HepG2 (cell line): ENCODE measurements at regions not wholly inside any gene's neighbourhood (a gene's known extent, or its start where the extent isn't known, plus 50 kb on each side); places are given as distances from the start of the nearest gene placed in this dataset.

ENCODE experiments used
- ATAC-seq: fragments of 200-7000 bp; cut with Tn5 transposase; 3 replicates; pipeline ENCODE4 v1.9.1; 2020; ENCODE audit warnings: mild to moderate bottlenecking, moderate library complexity
- BruUV-seq: library from RNA; stranded (reverse); fragments of 400-500 nt; replicated peaks from 2 replicates; lab custom pipeline; 2021; lab: Mats Ljungman, UMichigan
- CTCF ChIA-PET: fragments of 300-600 bp; formaldehyde crosslinking; extraction: SDS; loops from one replicate; lab custom pipeline; 2021; ENCODE audit warnings: low total read pairs, inconsistent platforms, low intra/inter-chr PET ratio; lab: Yijun Ruan, JAX
- POLR2A ChIA-PET: fragments of 350-600 bp; sonication (Branson Sonifier 250); formaldehyde crosslinking; loops from one replicate; lab custom pipeline; 2020; ENCODE audit warnings: antibody characterized with exemption, inconsistent platforms; lab: Yijun Ruan, JAX
- DNase-seq: peaks from one replicate; pipeline ENCODE4 v3.0.0-alpha.2; 2015; ENCODE audit warnings: low spot score
- FAIRE-seq: peaks from 3 replicates; lab custom pipeline; 2011; peaks lifted over from hg19 to GRCh38; lab: Jason Lieb, UNC
- H2AFZ ChIP-seq: one replicate; pipeline ENCODE4 v1.6.1; 2011; ENCODE audit warnings: low read length, inconsistent platforms
- H3K27ac ChIP-seq: fragments of 300-600 bp; 3 replicates; pipeline ENCODE4 v1.8.0; 2011; ENCODE audit warnings: mixed run types, mild to moderate bottlenecking, mixed read lengths, low read length, inconsistent platforms; ENCODE audit not compliant: insufficient read depth; ENCODE audit errors: extremely low read length
- H3K27me3 ChIP-seq, 2 experiments: fragments of 200-600 bp in 1 of 2; 2 replicates in 1 of 2; 3 replicates in 1 of 2; pipeline versions ENCODE4 v1.6.0 to v1.8.0; 2011; ENCODE audit warnings: low read length in 2 of 2, mild to moderate bottlenecking in 2 of 2, moderate library complexity in 2 of 2, inconsistent platforms in 1 of 2; ENCODE audit not compliant: insufficient read depth in 2 of 2, control insufficient read depth in 1 of 2
- H3K36me3 ChIP-seq, 2 experiments: fragments of 200-600 bp in 1 of 2; replicated peaks in 1 of 2; 2 replicates in 1 of 2; 3 replicates in 1 of 2; pipeline versions ENCODE4 v1.5.1 to v1.8.0; 2011; ENCODE audit warnings: low read length in 2 of 2, inconsistent platforms in 1 of 2; ENCODE audit not compliant: insufficient read depth in 2 of 2, control insufficient read depth in 1 of 2
- H3K4me1 ChIP-seq: 2 replicates; pipeline ENCODE4 v1.5.1; 2012; ENCODE audit warnings: low read length, inconsistent platforms; ENCODE audit not compliant: insufficient read depth
- H3K4me2 ChIP-seq: 2 replicates; pipeline ENCODE4 v1.6.0; 2011; ENCODE audit warnings: low read depth, low read length, inconsistent platforms
- H3K4me3 ChIP-seq, 3 experiments: fragments of 200-600 bp in 1 of 3; sonication (generic), shearing (Covaris generic) in 1 of 3; replicated peaks in 1 of 3; 2 replicates each; pipeline ENCODE4 v1.5.1; 2011 to 2016; ENCODE audit warnings: low read length in 3 of 3, inconsistent platforms in 2 of 3, low read depth in 2 of 3, mild to moderate bottlenecking in 2 of 3, control low read depth in 1 of 3, mixed read lengths in 1 of 3; ENCODE audit not compliant: insufficient read depth in 1 of 3
- H3K79me2 ChIP-seq: one replicate; pipeline ENCODE4 v1.6.1; 2011; ENCODE audit warnings: low read length, inconsistent platforms; ENCODE audit not compliant: insufficient read depth
- H3K9ac ChIP-seq: 2 replicates; pipeline ENCODE4 v1.6.0; 2011; ENCODE audit warnings: mild to moderate bottlenecking, low read depth, low read length, inconsistent platforms; ENCODE audit not compliant: insufficient read depth
- H3K9me3 ChIP-seq: 2 replicates; pipeline ENCODE4 v1.5.1; 2012; ENCODE audit warnings: mild to moderate bottlenecking, low read length
- H4K20me1 ChIP-seq: 2 replicates; pipeline ENCODE4 v1.6.0; 2011; ENCODE audit warnings: inconsistent platforms, mild to moderate bottlenecking, low read length, moderate library complexity; ENCODE audit not compliant: insufficient read depth
- ATRX ChIP-seq: sonication (generic); formaldehyde crosslinking; IDR thresholded peaks from 2 replicates; pipeline ENCODE4 v1.4.0; 2020; ENCODE audit warnings: missing genetic modification reagents, borderline replicate concordance
- ETV5 ChIP-seq: IDR thresholded peaks from 2 replicates; pipeline ENCODE4 v1.6.1; 2018; ENCODE audit warnings: missing biosample characterization, missing genetic modification reagents, inconsistent platforms, borderline replicate concordance
- ETV6 ChIP-seq: sonication (generic); formaldehyde crosslinking; conservative IDR thresholded peaks from 2 replicates; pipeline ENCODE4 v1.4.0; 2020; ENCODE audit warnings: missing genetic modification reagents
- GATA4 ChIP-seq: sonication (generic); IDR thresholded peaks from 2 replicates; pipeline ENCODE4 v1.6.1; 2016; ENCODE audit warnings: antibody characterized with exemption, low read depth, borderline replicate concordance
- NCOA1 ChIP-seq: sonication (generic); formaldehyde crosslinking; IDR thresholded peaks from 2 replicates; pipeline ENCODE4 v1.9.0; 2021; ENCODE audit warnings: missing genetic modification reagents
- PCBP1 ChIP-seq: fragments of 200-400 bp; formaldehyde crosslinking; IDR thresholded peaks from 2 replicates; pipeline ENCODE4 v1.6.1; 2017; ENCODE audit warnings: mild to moderate bottlenecking, low read depth, low read length, borderline replicate concordance
- POLR2G ChIP-seq: fragments of 200-400 bp; formaldehyde crosslinking; IDR thresholded peaks from 2 replicates; pipeline ENCODE4 v1.6.1; 2018; ENCODE audit warnings: mild to moderate bottlenecking, low read depth, low read length, moderate library complexity
- RFX1 ChIP-seq: fragments of 450-650 bp; IDR thresholded peaks from 2 replicates; pipeline ENCODE4 v1.6.1; 2017
- SP4 ChIP-seq: sonication (generic); formaldehyde crosslinking; IDR thresholded peaks from 2 replicates; pipeline ENCODE4 v1.8.1; 2023; ENCODE audit warnings: mild to moderate bottlenecking, missing genetic modification reagents
- ZNF121 ChIP-seq: sonication (generic); formaldehyde crosslinking; IDR thresholded peaks from 2 replicates; pipeline ENCODE4 v1.5.0; 2020; ENCODE audit warnings: mild to moderate bottlenecking, missing genetic modification reagents
- ZNF33A ChIP-seq: sonication (generic); formaldehyde crosslinking; IDR thresholded peaks from 2 replicates; pipeline ENCODE4 v1.5.1; 2020; ENCODE audit warnings: missing genetic modification reagents, mild to moderate bottlenecking, moderate library complexity, borderline replicate concordance
- ZNF556 ChIP-seq: sonication (generic); formaldehyde crosslinking; IDR thresholded peaks from 2 replicates; pipeline ENCODE4 v1.4.0; 2020; ENCODE audit warnings: mild to moderate bottlenecking, missing genetic modification reagents, borderline replicate concordance
- WGBS: methylation state at CpG from one replicate; pipeline ENCODE4 v1.1.6; 2017; ENCODE audit warnings: low lambda C conversion rate; 5-methylcytosine and 5-hydroxymethylcytosine counted together
- in situ Hi-C: cut with HindIII; loops from 2 replicates; pipeline ENCODE4 v1.10.0; 2017; ENCODE audit warnings: low pct_unique_long_range_greater_than_20kb; ENCODE audit not compliant: extremely low pct_ligation_motif_present
- intact Hi-C: fragments of 100-400 bp; cut with micrococcal nuclease; formaldehyde crosslinking; loops from one replicate; pipeline ENCODE4 v1.10.0; 2022; ENCODE audit not compliant: unreplicated experiment
- TF ChIP-seq, protein P1 (sequence below): sonication (generic); formaldehyde crosslinking; IDR thresholded peaks from 2 replicates; pipeline ENCODE4 v1.4.0; 2020; ENCODE audit warnings: missing genetic modification reagents
- TF ChIP-seq, protein P2 (sequence below): sonication (generic); formaldehyde crosslinking; conservative IDR thresholded peaks from 2 replicates; pipeline ENCODE4 v1.4.0; 2020; ENCODE audit warnings: missing genetic modification reagents
- TF ChIP-seq, protein P3 (sequence below): IDR thresholded peaks from 2 replicates; pipeline ENCODE4 v1.6.1; 2016; ENCODE audit warnings: low read depth, borderline replicate concordance
- TF ChIP-seq, protein P4 (sequence below): sonication (generic); formaldehyde crosslinking; IDR thresholded peaks from 2 replicates; pipeline ENCODE4 v1.5.1; 2020; ENCODE audit warnings: mild to moderate bottlenecking, missing genetic modification reagents, borderline replicate concordance

DNA sequence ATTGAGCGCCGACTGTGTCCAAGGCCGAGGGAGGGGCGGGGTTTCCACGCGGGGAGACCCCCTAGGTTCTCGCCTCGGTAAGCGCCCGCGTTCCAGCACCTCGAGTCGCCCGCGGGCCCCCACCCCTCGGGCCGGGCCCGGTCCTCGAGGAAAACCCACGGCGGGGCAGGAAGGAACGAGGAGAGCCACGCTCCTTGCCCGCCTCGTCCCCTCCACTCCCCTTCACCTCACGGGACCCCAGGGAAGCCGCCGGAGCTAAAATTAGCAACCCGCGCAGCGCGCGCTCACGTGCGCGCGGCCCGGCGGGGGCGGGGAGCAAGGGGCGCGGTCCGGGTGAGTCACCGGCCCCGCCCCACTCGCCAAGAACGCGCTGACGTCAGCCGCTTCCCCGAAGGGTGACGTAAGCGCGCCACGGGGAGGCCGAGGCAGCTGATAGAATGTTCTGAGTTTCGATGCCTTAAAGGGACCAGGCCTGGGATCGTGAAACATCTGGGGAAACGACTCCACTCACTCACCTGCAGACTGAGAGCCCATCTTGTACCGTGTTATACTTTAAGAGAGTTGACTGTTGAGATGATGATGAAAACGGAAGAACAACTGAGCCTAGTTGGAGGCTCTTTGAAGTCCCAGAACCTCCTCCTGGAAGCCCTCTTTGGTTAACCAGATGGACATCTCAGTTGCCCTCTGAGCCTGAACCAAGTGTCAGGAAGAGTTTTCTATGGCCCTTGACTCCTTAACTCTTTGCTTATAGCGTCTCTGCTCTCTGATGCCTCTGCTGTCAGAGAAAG is 49.7 kb upstream of the ATF3 start:
- intact Hi-C loops (no loop called here), in situ Hi-C loops (no loop called here)
- Histone ChIP-seq H3K79me2 (no peaks in the 10 kb centered on the region), H3K36me3 (no peaks in the 10 kb centered on the region), H3K4me1 (peaks cover 10% of the 10 kb centered on the region), H2AFZ (peak overlapping the region; percentile 66), H3K4me2 (peak overlapping the region; percentile 79), H3K9me3 (no peaks in the 10 kb centered on the region), H3K4me3 (peak overlapping the region; percentile 45 to 72 (median 62)), H4K20me1 (no peaks in the 10 kb centered on the region), H3K27me3 (peaks cover 6 to 10% of the 10 kb centered on the region in 2 experiments; a peak in 3 of 5 replicates), H3K27ac (no peak overlapping the region), H3K9ac (peak overlapping the region; percentile 59; the same call in 1 of the 2 replicates)
- peak; percentile 86 for ATAC-seq
- FAIRE-seq, result no peak
- ChIA-PET CTCF (no interaction called here), POLR2A (interaction anchor here (1.2 to 2.6 kb wide), 2 partner anchors 49 to 82 kb away, joined by 4 to 20 read pairs; partner anchors contain the start of gene ATF3)
- WGBS, result 8% methylated on average over 18 of the region's 62 CpGs
- BruUV-seq, result no TSS peak
- peak; percentile 47 for DNase-seq
- TF ChIP-seq ATRX (CRISPR knock-in tag) (no peak), GATA4 (no peak), POLR2G (no peak; the same call in 1 of the 2 replicates), ETV6 (CRISPR knock-in tag) (no peak), RFX1 (no peak), ZNF33A (CRISPR knock-in tag) (no peak), ZNF556 (CRISPR knock-in tag) (no peak), ZNF121 (CRISPR knock-in tag) (no peak), ETV5 (CRISPR knock-in tag) (no peak), SP4 (no peak; the same call in 1 of the 2 replicates), PCBP1 (0 out of 2 replicates have a peak, but pooled peaks have one; percentile 38), NCOA1 (CRISPR knock-in tag) (no peak)
- TF ChIP-seq, protein P1, sequence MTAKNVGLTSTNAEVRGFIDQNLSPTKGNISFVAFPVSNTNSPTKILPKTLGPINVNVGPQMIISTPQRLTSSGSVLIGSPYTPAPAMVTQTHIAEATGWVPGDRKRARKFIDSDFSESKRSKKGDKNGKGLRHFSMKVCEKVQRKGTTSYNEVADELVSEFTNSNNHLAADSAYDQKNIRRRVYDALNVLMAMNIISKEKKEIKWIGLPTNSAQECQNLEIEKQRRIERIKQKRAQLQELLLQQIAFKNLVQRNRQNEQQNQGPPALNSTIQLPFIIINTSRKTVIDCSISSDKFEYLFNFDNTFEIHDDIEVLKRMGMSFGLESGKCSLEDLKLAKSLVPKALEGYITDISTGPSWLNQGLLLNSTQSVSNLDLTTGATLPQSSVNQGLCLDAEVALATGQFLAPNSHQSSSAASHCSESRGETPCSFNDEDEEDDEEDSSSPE (CRISPR knock-in tag), result peak; percentile 71; the same call in 1 of the 2 replicates
- TF ChIP-seq, protein P2, sequence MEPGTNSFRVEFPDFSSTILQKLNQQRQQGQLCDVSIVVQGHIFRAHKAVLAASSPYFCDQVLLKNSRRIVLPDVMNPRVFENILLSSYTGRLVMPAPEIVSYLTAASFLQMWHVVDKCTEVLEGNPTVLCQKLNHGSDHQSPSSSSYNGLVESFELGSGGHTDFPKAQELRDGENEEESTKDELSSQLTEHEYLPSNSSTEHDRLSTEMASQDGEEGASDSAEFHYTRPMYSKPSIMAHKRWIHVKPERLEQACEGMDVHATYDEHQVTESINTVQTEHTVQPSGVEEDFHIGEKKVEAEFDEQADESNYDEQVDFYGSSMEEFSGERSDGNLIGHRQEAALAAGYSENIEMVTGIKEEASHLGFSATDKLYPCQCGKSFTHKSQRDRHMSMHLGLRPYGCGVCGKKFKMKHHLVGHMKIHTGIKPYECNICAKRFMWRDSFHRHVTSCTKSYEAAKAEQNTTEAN, result no peak
- TF ChIP-seq, protein P3, sequence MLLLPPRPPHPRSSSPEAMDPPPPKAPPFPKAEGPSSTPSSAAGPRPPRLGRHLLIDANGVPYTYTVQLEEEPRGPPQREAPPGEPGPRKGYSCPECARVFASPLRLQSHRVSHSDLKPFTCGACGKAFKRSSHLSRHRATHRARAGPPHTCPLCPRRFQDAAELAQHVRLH, result peak; percentile 24; the same call in 1 of the 2 replicates
- TF ChIP-seq, protein P4, sequence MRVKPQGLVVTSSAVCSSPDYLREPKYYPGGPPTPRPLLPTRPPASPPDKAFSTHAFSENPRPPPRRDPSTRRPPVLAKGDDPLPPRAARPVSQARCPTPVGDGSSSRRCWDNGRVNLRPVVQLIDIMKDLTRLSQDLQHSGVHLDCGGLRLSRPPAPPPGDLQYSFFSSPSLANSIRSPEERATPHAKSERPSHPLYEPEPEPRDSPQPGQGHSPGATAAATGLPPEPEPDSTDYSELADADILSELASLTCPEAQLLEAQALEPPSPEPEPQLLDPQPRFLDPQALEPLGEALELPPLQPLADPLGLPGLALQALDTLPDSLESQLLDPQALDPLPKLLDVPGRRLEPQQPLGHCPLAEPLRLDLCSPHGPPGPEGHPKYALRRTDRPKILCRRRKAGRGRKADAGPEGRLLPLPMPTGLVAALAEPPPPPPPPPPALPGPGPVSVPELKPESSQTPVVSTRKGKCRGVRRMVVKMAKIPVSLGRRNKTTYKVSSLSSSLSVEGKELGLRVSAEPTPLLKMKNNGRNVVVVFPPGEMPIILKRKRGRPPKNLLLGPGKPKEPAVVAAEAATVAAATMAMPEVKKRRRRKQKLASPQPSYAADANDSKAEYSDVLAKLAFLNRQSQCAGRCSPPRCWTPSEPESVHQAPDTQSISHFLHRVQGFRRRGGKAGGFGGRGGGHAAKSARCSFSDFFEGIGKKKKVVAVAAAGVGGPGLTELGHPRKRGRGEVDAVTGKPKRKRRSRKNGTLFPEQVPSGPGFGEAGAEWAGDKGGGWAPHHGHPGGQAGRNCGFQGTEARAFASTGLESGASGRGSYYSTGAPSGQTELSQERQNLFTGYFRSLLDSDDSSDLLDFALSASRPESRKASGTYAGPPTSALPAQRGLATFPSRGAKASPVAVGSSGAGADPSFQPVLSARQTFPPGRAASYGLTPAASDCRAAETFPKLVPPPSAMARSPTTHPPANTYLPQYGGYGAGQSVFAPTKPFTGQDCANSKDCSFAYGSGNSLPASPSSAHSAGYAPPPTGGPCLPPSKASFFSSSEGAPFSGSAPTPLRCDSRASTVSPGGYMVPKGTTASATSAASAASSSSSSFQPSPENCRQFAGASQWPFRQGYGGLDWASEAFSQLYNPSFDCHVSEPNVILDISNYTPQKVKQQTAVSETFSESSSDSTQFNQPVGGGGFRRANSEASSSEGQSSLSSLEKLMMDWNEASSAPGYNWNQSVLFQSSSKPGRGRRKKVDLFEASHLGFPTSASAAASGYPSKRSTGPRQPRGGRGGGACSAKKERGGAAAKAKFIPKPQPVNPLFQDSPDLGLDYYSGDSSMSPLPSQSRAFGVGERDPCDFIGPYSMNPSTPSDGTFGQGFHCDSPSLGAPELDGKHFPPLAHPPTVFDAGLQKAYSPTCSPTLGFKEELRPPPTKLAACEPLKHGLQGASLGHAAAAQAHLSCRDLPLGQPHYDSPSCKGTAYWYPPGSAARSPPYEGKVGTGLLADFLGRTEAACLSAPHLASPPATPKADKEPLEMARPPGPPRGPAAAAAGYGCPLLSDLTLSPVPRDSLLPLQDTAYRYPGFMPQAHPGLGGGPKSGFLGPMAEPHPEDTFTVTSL (CRISPR knock-in tag), result no peak
